ENCODE measurements at regions not wholly inside any gene's neighbourhood (a gene's known extent, or its start where the extent isn't known, plus 50 kb on each side); places are given as distances from the start of the nearest gene placed in this dataset.

GRCh38 chr3:188978421-188979171 lies 193.2 kb upstream of the TPRG1 start:
- Histone ChIP-seq H3K4me1 (ENCODE audit: control insufficient read depth, insufficient read depth, low read length) (peaks cover 15% of the 10 kb centered on the region), H3K9me3 (ENCODE audit: control insufficient read depth, insufficient read depth, low read length) (no peaks in the 10 kb centered on the region), H3K27ac (ENCODE audit: low read length) (no peak overlapping the region), H3K27me3 (ENCODE audit: control insufficient read depth, insufficient read depth, low read length) (no peaks in the 10 kb centered on the region), H3K36me3 (ENCODE audit: control insufficient read depth, insufficient read depth, low read length) (no peaks in the 10 kb centered on the region), H3K4me3 (ENCODE audit: low read length) (no peak overlapping the region)
- TF ChIP-seq CTCF (IDR thresholded peaks at IDR 0.05) = no peak
- DNase-seq (no peak), ATAC-seq (no peak)
- Mint-ChIP-seq H3K9me3 (no peaks in the 10 kb centered on the region), H3K27me3 (ENCODE audit: low read depth in 2 of 2) (peaks cover 0 to 2% of the 10 kb centered on the region in 2 donors), H3K27ac (no peak overlapping the region), H3K4me3 (no peak overlapping the region), H3K4me1 (peaks cover 11 to 17% of the 10 kb centered on the region in 2 donors), H3K36me3 (no peaks in the 10 kb centered on the region)
- intact Hi-C loops (cut with micrococcal nuclease) = no loop called here
- 86% methylated on average over 6 of the region's 7 CpGs for WGBS (ENCODE audit: insufficient coverage)

- TF ChIP-seq CTCF (IDR thresholded peaks at IDR 0.05) = no peak
- Histone ChIP-seq H3K4me3 (ENCODE audit: low read length) (no peak overlapping the region), H3K36me3 (ENCODE audit: control insufficient read depth, insufficient read depth, low read length) (no peaks in the 10 kb centered on the region), H3K4me1 (ENCODE audit: control insufficient read depth, insufficient read depth, low read length) (peaks cover 14% of the 10 kb centered on the region), H3K9me3 (ENCODE audit: control insufficient read depth, insufficient read depth, low read length) (no peaks in the 10 kb centered on the region), H3K27ac (ENCODE audit: low read length) (no peak overlapping the region), H3K27me3 (ENCODE audit: control insufficient read depth, insufficient read depth, low read length) (no peaks in the 10 kb centered on the region)
- H3K27ac Mint-ChIP-seq = no peak overlapping the region
- no peak for DNase-seq
- intact Hi-C loops (cut with micrococcal nuclease) = no loop called here
- H3K9me3 Mint-ChIP-seq = no peaks in the 10 kb centered on the region
- no peak overlapping the region for H3K4me3 Mint-ChIP-seq
- ATAC-seq = no peak
- H3K4me1 Mint-ChIP-seq = peaks cover 11 to 15% of the 10 kb centered on the region in 2 donors
- H3K27me3 Mint-ChIP-seq (ENCODE audit: low read depth in 2 of 2) = peaks cover 0 to under 1% of the 10 kb centered on the region in 2 donors
- WGBS (ENCODE audit: insufficient coverage) = 97% methylated on average over 5 of the region's 7 CpGs
- H3K36me3 Mint-ChIP-seq = no peaks in the 10 kb centered on the region
Measured at GRCh38 chr3:188979248-188979647, 192.5 kb upstream of the TPRG1 start.

GRCh38 chr3:188979669-188980310 lies 192.0 kb upstream of the TPRG1 start:
- TF ChIP-seq CTCF (IDR thresholded peaks at IDR 0.05) = no peak
- Mint-ChIP-seq H3K4me3 (no peak overlapping the region), H3K36me3 (no peaks in the 10 kb centered on the region), H3K27me3 (ENCODE audit: low read depth in 2 of 2) (no peaks in the 10 kb centered on the region), H3K4me1 (peaks cover 10% of the 10 kb centered on the region in 2 donors), H3K9me3 (no peaks in the 10 kb centered on the region), H3K27ac (no peak overlapping the region)
- intact Hi-C loops (cut with micrococcal nuclease) = no loop called here
- DNase-seq (no peak), ATAC-seq (no peak)
- Histone ChIP-seq H3K36me3 (ENCODE audit: control insufficient read depth, insufficient read depth, low read length) (no peaks in the 10 kb centered on the region), H3K27ac (ENCODE audit: low read length) (no peak overlapping the region), H3K27me3 (ENCODE audit: control insufficient read depth, insufficient read depth, low read length) (no peaks in the 10 kb centered on the region), H3K9me3 (ENCODE audit: control insufficient read depth, insufficient read depth, low read length) (no peaks in the 10 kb centered on the region), H3K4me1 (ENCODE audit: control insufficient read depth, insufficient read depth, low read length) (peaks cover 9% of the 10 kb centered on the region), H3K4me3 (ENCODE audit: low read length) (no peak overlapping the region)
- WGBS (ENCODE audit: insufficient coverage) = 88% methylated on average over 6 of the region's 6 CpGs

Data from natural killer cell (primary cell).